Activated naive CD4-positive, alpha-beta T cell treated with anti-CD3 and anti-CD28 coated beads, Interleukin-2, amount 50 U/mL, for 72 hours (primary cell): ENCODE measurements at regions not wholly inside any gene's neighbourhood (a gene's known extent, or its start where the extent isn't known, plus 50 kb on each side); places are given as distances from the start of the nearest gene placed in this dataset.

ENCODE experiments used
- ATAC-seq, 2 donors: fragments of 150-1000 bp; cut with Tn5 transposase; 2 replicates each; pipeline ENCODE4 v1.10.0; 2021; ENCODE audit warnings: mild to moderate bottlenecking in 2 of 2, moderate library complexity in 2 of 2
- DNase-seq, 2 donors: peaks; one replicate each; pipeline ENCODE4 v3.0.0; 2021 to 2022; ENCODE audit warnings: low spot score in 2 of 2
- H3K27ac Mint-ChIP-seq, 2 donors: one replicate each; pipeline ENCODE4 v1.8.0; 2022; ENCODE audit warnings: mild to moderate bottlenecking in 2 of 2, mixed read lengths in 2 of 2
- H3K36me3 Mint-ChIP-seq, 2 donors: one replicate each; pipeline ENCODE4 v1.8.0; 2022; ENCODE audit warnings: mixed read lengths in 2 of 2
- H3K9me3 Mint-ChIP-seq, 2 donors: one replicate each; pipeline ENCODE4 v1.8.0; 2022; ENCODE audit warnings: mixed read lengths in 2 of 2

- peak overlapping the region in 1 of 2 donors; percentile 87 for H3K27ac Mint-ChIP-seq
- DNase-seq (no peak), ATAC-seq (no peak)
- no peaks in the 10 kb centered on the region for H3K9me3 Mint-ChIP-seq
- H3K36me3 Mint-ChIP-seq, result peaks cover 0 to 10% of the 10 kb centered on the region in 2 donors
These were observed 342.4 kb downstream of the SEC14L1 start for GRCh38 chr17:77483128-77483598.

- ATAC-seq (peak in 1 of 2 donors; percentile 17), DNase-seq (no peak)
- no peak overlapping the region for H3K27ac Mint-ChIP-seq
- H3K9me3 Mint-ChIP-seq, result no peaks in the 10 kb centered on the region
- H3K36me3 Mint-ChIP-seq, result peaks cover 0 to 10% of the 10 kb centered on the region in 2 donors
These were observed 343.3 kb downstream of the SEC14L1 start for GRCh38 chr17:77484111-77484510.

DNA sequence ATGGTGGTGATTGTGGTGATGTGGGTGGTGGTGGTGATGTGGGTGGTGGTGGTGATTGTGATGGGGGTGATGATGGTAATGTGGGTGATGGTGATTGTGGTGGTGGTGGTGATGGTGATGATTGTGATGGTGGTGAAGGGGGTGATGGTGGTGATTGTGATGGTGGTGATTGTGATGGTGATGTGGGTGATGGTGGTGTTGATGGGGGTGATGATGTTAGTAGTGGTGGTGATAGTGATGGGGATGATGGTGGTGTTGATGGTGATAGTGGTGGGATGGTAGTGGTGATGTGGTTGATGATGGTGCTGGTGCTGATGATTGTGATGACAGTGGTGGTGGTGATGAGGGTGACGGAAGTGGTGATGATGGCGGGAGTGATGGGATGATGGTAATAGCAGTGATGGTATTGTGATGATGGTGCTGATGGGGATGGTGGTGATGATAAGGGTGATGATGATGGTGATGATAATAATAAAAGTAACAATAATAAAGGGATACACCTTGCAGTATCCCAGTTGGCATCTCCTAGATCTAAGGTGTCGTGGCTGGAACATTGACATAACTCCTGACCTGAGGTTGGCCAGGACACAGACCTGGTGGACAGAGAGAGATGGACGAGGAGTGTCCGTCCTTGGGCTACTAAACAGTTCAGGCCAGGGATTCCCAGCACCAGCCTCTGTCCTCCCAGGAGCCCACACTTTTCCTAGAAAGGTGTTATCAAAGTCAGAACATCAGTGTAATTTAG is 344.5 kb downstream of the SEC14L1 start:
- DNase-seq (no peak), ATAC-seq (peak in 1 of 2 donors; percentile 41)
- peaks cover 0 to 10% of the 10 kb centered on the region in 2 donors for H3K36me3 Mint-ChIP-seq
- H3K9me3 Mint-ChIP-seq, result no peaks in the 10 kb centered on the region
- H3K27ac Mint-ChIP-seq, result no peak overlapping the region

GRCh38 chr17:77487211-77487629 is 346.5 kb downstream of the SEC14L1 start:
- ATAC-seq (no peak), DNase-seq (no peak)
- Mint-ChIP-seq H3K27ac (no peak overlapping the region), H3K9me3 (no peaks in the 10 kb centered on the region), H3K36me3 (peaks cover 0 to 4% of the 10 kb centered on the region in 2 donors)

GRCh38 chr17:77487677-77488530 is 347.1 kb downstream of the SEC14L1 start:
- ATAC-seq (no peak), DNase-seq (no peak)
- no peaks in the 10 kb centered on the region for H3K9me3 Mint-ChIP-seq
- H3K36me3 Mint-ChIP-seq, result peaks cover 0 to 6% of the 10 kb centered on the region in 2 donors
- peak overlapping the region; percentile 35 to 50 for H3K27ac Mint-ChIP-seq

DNA sequence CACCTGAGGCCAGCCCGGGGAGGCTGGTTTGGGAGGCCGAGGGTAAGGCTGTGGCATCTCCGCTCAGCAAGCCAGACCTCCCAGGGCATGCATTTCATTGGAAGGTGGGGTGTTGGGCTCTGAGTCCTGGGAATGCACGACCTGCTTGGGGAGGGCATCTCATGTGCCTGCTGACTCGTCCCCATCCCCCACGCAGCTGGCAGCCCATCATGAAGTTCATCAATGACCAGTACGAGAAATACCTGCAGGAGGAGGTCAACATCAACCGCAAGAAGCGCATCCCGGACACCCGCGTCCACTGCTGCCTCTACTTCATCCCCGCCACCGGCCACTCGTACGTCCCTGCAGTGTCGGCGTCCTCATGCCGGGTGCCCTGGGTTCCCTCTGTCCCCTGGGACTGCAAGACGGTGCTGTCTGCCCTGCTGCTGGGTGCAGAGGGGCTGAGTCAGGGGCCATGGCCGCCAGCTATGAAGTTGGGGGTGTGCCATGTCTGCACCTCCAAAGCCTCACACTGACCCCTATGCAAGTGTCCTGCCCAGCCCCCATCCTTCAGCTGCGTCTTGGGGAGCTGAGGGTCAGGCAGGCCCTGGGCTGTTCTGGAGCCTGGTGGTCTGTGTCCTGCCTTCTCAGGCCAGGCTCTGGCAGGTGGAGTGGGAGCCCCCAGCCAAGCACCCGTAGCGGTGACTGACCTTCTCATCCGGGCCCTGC is 347.9 kb downstream of the SEC14L1 start:
- ATAC-seq, result no peak
- H3K27ac Mint-ChIP-seq, result peak overlapping the region in 1 of 2 donors; percentile 35
- no peaks in the 10 kb centered on the region for H3K9me3 Mint-ChIP-seq
- DNase-seq, result no peak
- peaks cover 0 to 6% of the 10 kb centered on the region in 2 donors for H3K36me3 Mint-ChIP-seq

DNA sequence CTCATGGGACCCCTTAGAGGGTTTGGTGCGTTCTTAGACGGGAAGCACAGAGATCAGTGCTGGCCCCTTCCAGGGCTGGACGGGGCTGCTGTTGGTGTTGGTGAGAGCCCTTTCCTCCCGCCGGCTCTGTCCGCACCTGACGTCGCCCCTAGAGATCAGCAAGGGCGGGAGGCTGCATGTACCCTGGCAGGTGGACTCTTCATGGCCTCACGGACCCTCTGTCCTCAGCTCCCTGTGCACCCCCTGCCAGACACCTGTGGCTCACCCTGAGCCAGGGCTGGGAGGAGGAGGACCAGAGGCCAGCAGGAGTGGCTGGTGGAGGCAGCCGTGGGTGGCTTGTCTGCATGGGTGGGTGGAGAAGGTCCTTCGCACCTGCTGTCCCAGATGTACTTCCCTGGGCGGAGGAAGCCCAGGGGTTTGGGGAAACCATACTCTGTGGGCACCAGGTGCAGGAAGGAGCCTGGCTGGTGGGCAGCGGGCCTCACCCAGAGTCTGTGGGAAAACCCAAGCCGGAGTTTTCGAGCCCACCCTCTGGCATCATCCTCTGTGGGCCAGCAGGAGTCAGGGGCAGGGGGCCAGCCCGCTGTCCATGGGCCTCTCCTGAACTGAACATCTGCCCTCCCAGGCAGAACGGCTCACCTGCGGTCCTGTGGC is 348.6 kb downstream of the SEC14L1 start:
- ATAC-seq (no peak), DNase-seq (no peak)
- Mint-ChIP-seq H3K27ac (no peak overlapping the region), H3K9me3 (no peaks in the 10 kb centered on the region), H3K36me3 (peaks cover 0 to 6% of the 10 kb centered on the region in 2 donors)

- ATAC-seq (no peak), DNase-seq (no peak)
- peaks cover 0 to 7% of the 10 kb centered on the region in 2 donors for H3K36me3 Mint-ChIP-seq
- no peak overlapping the region for H3K27ac Mint-ChIP-seq
- H3K9me3 Mint-ChIP-seq, result no peaks in the 10 kb centered on the region
These were observed 349.1 kb downstream of the SEC14L1 start for GRCh38 chr17:77489893-77490255.

DNA sequence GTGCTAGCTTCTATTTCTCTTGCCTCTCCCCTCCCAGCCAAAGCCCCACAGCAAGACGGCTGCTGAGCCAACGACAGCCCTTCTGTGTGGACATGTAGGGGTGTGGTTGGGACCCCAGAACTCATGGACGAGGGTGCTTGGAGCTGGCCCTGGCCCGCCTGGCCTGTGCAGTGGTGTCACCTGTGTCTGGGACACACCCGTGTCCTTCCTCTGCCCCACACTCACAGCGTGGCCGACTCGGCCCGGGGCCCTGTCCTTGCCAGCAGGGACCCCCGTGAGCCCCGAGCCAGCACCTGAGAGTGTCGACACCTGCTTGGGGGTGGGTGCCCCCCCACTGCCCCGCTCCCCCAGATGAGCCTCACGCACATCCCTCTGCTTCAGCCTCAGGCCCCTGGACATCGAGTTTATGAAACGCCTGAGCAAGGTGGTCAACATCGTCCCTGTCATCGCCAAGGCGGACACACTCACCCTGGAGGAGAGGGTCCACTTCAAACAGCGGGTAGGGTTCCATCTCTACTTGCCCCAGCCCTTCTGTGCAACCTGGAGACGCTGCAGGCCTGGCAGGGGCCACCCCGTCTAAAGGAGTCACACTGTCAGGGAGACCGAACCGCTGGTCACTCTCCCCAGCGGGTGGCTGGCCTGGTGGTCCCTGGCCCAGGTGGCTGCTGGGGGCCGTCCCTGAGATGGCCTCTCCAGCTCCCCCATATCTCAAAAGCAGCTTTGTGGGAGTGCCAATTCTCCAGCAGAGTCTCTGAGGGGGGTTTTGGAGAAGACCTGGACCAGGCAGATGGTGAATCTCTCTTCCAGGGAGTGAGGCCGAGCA is 349.8 kb downstream of the SEC14L1 start:
- Mint-ChIP-seq H3K9me3 (no peaks in the 10 kb centered on the region), H3K36me3 (peaks cover 0 to 11% of the 10 kb centered on the region in 2 donors), H3K27ac (peak overlapping the region in 1 of 2 donors; percentile 35)
- DNase-seq (peak in 1 of 2 donors; percentile 53), ATAC-seq (no peak)

- Mint-ChIP-seq H3K36me3 (peaks cover 0 to 11% of the 10 kb centered on the region in 2 donors), H3K27ac (peak overlapping the region; percentile 59 to 87), H3K9me3 (no peaks in the 10 kb centered on the region)
- peak in 1 of 2 donors; percentile 17 for ATAC-seq
- peak in 1 of 2 donors; percentile 52 for DNase-seq
These were observed 351.2 kb downstream of the SEC14L1 start for GRCh38 chr17:77491921-77492445.

- no peaks in the 10 kb centered on the region for H3K9me3 Mint-ChIP-seq
- peak overlapping the region; percentile 59 to 87 for H3K27ac Mint-ChIP-seq
- peak in 1 of 2 donors; percentile 52 for DNase-seq
- ATAC-seq, result no peak
- peaks cover 0 to 11% of the 10 kb centered on the region in 2 donors for H3K36me3 Mint-ChIP-seq
These were observed 351.9 kb downstream of the SEC14L1 start for GRCh38 chr17:77492446-77493237.

DNA sequence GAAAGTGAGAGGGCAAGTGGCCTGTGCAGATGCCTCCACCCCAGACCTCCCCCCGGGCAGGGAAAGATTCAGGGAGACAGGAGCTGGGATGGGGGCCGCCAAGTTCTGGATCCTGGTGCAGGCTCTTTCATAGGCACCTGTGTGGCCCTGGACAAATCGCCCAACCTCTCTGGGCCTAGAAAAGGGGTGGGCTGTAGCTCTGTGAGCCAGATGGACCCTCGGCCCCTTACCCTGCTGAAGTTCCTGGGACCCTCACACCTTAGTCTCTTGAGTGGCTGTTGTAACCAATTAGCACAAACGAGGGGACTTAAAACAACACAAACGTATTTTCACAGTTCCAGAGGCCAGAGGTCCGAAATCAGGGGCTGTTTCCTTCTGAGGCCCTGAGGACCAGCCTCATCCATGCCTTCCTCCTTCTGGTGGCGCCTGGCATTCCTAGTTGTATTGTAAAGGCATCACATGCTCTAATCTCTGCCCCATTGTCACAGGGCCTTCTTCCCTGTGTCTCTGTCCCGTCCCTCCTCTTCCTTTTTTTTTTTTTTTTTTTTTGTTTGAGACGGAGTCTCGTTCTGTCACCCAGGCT is 352.6 kb downstream of the SEC14L1 start:
- Mint-ChIP-seq H3K27ac (peak overlapping the region; percentile 13 to 36), H3K9me3 (no peaks in the 10 kb centered on the region), H3K36me3 (peaks cover 0 to 11% of the 10 kb centered on the region in 2 donors)
- peak in 1 of 2 donors; percentile 45 for DNase-seq
- no peak for ATAC-seq

DNA sequence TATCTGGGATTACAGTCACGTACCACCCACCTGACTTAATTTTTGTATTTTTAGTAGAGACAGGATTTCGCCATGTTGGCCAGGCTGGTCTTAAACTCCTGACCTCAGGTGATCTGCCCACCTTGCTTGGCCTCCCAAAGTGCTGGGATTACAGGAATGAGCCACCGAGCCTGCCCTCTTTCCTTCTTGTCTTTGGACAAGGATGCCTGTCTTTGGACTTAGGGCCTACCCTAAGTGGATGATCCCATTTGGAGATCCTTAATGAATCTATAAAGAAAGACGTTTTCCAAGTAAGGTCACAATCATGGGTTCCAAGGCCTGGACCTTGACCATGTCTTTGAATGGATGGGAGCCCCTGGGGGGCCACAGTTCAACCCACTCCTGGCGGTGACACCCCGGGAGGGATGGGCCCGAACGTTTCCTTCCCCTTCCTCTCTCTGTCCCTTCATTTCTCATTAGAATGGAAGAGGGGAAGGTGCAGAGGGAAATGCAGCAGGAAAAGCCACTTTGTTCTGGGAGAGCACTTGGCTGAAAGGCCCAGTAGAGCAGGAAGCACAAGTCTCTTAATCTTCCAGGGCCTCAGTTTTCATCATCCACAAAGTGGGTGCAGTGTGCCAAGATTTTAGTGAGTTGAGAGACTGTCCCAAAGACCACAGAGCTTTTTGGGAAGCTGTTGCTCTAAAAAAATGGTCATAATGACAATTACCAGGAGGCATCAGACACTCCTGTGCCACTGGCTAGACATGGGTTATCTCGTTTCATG is 353.3 kb downstream of the SEC14L1 start:
- H3K9me3 Mint-ChIP-seq, result no peaks in the 10 kb centered on the region
- no peak for ATAC-seq
- H3K27ac Mint-ChIP-seq, result peak overlapping the region; percentile 30 to 53
- DNase-seq, result peak in 1 of 2 donors; percentile 45
- H3K36me3 Mint-ChIP-seq, result peaks cover 0 to 13% of the 10 kb centered on the region in 2 donors
